Calu3 (cell line): ENCODE measurements at regions not wholly inside any gene's neighbourhood (a gene's known extent, or its start where the extent isn't known, plus 50 kb on each side); places are given as distances from the start of the nearest gene placed in this dataset.

Source experiments
- BruUV-seq: library from RNA; stranded (reverse); fragments of 400-500 nt; replicated peaks from 2 replicates; lab custom pipeline; 2021; lab: Mats Ljungman, UMichigan
- CTCF ChIA-PET: fragments of 300-600 bp; sonication (Branson Sonifier 250); formaldehyde crosslinking; loops from one replicate; lab custom pipeline; 2022; ENCODE audit warnings: antibody characterized with exemption; lab: Charles Lee
- DNase-seq: peaks from one replicate; pipeline ENCODE4 v3.0.0; 2022
- H3K27ac Mint-ChIP-seq: one replicate; pipeline ENCODE4 v1.8.0; 2022; ENCODE audit warnings: mixed read lengths; ENCODE audit not compliant: unreplicated experiment
- H3K27me3 Mint-ChIP-seq: one replicate; pipeline ENCODE4 v1.8.0; 2022; ENCODE audit warnings: mixed read lengths; ENCODE audit not compliant: unreplicated experiment
- H3K36me3 Mint-ChIP-seq: one replicate; pipeline ENCODE4 v1.8.0; 2022; ENCODE audit warnings: mild to moderate bottlenecking, moderate library complexity, mixed read lengths; ENCODE audit not compliant: insufficient read depth, unreplicated experiment
- H3K4me1 Mint-ChIP-seq: one replicate; pipeline ENCODE4 v1.8.0; 2022; ENCODE audit warnings: mild to moderate bottlenecking, low read depth, mixed read lengths; ENCODE audit not compliant: unreplicated experiment
- H3K4me3 Mint-ChIP-seq: one replicate; pipeline ENCODE4 v1.8.0; 2022; ENCODE audit warnings: mild to moderate bottlenecking, low read depth, moderate library complexity, mixed read lengths; ENCODE audit not compliant: unreplicated experiment
- H3K9me3 Mint-ChIP-seq: one replicate; pipeline ENCODE4 v1.8.0; 2022; ENCODE audit warnings: low read depth, mixed read lengths; ENCODE audit not compliant: unreplicated experiment
- CTCF ChIP-seq: fragments of 200-600 bp; IDR thresholded peaks from one replicate; pipeline ENCODE4 v1.8.0; 2022; ENCODE audit warnings: antibody characterized with exemption; ENCODE audit not compliant: unreplicated experiment
- intact Hi-C: fragments of 100-400 bp; cut with micrococcal nuclease; formaldehyde crosslinking; loops from one replicate; pipeline ENCODE4 v1.10.0; 2022; ENCODE audit not compliant: unreplicated experiment

- H3K36me3 Mint-ChIP-seq = no peaks in the 10 kb centered on the region
- no peak for DNase-seq
- intact Hi-C loops = no loop called here
- H3K4me1 Mint-ChIP-seq = no peaks in the 10 kb centered on the region
- peaks cover 6% of the 10 kb centered on the region for H3K9me3 Mint-ChIP-seq
- no TSS peak for BruUV-seq
- H3K4me3 Mint-ChIP-seq = no peak overlapping the region
- TF ChIP-seq CTCF = no peak
- H3K27ac Mint-ChIP-seq = no peak overlapping the region
- CTCF ChIA-PET = no interaction called here
- H3K27me3 Mint-ChIP-seq = peaks cover 32% of the 10 kb centered on the region
Measured at GRCh38 chr12:107152315-107152714, 59.0 kb upstream of the CRY1 start.

GRCh38 chr12:107159384-107159900, 66.1 kb upstream of the CRY1 start:
- DNase-seq = no peak
- Mint-ChIP-seq H3K4me3 (no peak overlapping the region), H3K36me3 (no peaks in the 10 kb centered on the region), H3K27me3 (peaks cover 72% of the 10 kb centered on the region), H3K27ac (no peak overlapping the region), H3K4me1 (no peaks in the 10 kb centered on the region), H3K9me3 (no peaks in the 10 kb centered on the region)
- CTCF ChIA-PET = interaction anchor here (0.6 kb wide), 1 partner anchor 857 kb away, joined by 3 read pairs; no protein-coding TSS in a partner anchor
- no peak for TF ChIP-seq CTCF
- intact Hi-C loops = no loop called here
- no TSS peak for BruUV-seq

- H3K4me1 Mint-ChIP-seq = no peaks in the 10 kb centered on the region
- H3K9me3 Mint-ChIP-seq = no peaks in the 10 kb centered on the region
- CTCF ChIA-PET = interaction anchor here (1.3 kb wide), 1 partner anchor 357 kb away, joined by 3 read pairs; no protein-coding TSS in a partner anchor
- H3K36me3 Mint-ChIP-seq = no peaks in the 10 kb centered on the region
- no peak overlapping the region for H3K27ac Mint-ChIP-seq
- no peak for TF ChIP-seq CTCF
- no peak overlapping the region for H3K4me3 Mint-ChIP-seq
- no TSS peak for BruUV-seq
- no peak for DNase-seq
- intact Hi-C loops = no loop called here
- H3K27me3 Mint-ChIP-seq = peaks cover 45% of the 10 kb centered on the region
Measured at GRCh38 chr12:107163413-107163812, 70.1 kb upstream of the CRY1 start.

- H3K9me3 Mint-ChIP-seq = no peaks in the 10 kb centered on the region
- TF ChIP-seq CTCF = no peak
- intact Hi-C loops = no loop called here
- peaks cover 42% of the 10 kb centered on the region for H3K27me3 Mint-ChIP-seq
- no peaks in the 10 kb centered on the region for H3K36me3 Mint-ChIP-seq
- H3K4me1 Mint-ChIP-seq = no peaks in the 10 kb centered on the region
- CTCF ChIA-PET = no interaction called here
- H3K4me3 Mint-ChIP-seq = no peak overlapping the region
- no peak overlapping the region for H3K27ac Mint-ChIP-seq
- no TSS peak for BruUV-seq
- no peak for DNase-seq
Measured at GRCh38 chr12:107164392-107164791, 71.0 kb upstream of the CRY1 start.
